ENCODE measurements at regions not wholly inside any gene's neighbourhood (a gene's known extent, or its start where the extent isn't known, plus 50 kb on each side); places are given as distances from the start of the nearest gene placed in this dataset.

DNA sequence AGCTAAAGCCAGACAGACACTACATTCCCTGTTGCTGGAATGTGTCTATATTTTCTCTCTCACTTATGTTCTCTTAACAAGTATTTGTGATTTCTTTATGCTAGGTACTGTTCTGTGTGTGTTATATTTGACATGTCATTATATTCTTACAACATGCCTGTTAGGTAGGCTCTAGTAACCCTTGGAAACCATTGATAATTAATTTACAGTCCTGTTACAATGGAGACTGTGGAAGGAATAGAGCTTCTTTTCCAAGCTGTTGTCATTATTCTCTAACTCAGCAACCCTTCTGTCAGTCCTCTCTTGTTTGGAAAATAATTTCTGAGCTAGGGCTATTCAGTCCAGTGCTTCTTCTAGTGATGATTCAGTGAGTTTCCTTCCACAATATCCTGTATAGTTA is 419.1 kb upstream of the BOD1L1 start:
- TF ChIP-seq GFI1B (tag by site-specific recombination; IDR thresholded peaks at IDR 0.05), result no peak
- TF ChIP-seq ZBTB48 (tag by site-specific recombination; IDR thresholded peaks at IDR 0.05), result no peak
- TF ChIP-seq CTCF (tag by site-specific recombination; IDR thresholded peaks at IDR 0.05), result no peak
- TF ChIP-seq ZNF549 (tag by site-specific recombination; IDR thresholded peaks at IDR 0.05), result no peak
- no peak for TF ChIP-seq REST (tag by site-specific recombination; IDR thresholded peaks at IDR 0.05)

Measured in HEK293 (cell line).